ENCODE measurements at regions not wholly inside any gene's neighbourhood (a gene's known extent, or its start where the extent isn't known, plus 50 kb on each side); places are given as distances from the start of the nearest gene placed in this dataset.
A peak's percentile ranks its signal among the peaks of the same experiment; 100 is the strongest.
"Not testable (repeated sequence)": the region's sequence is repeated elsewhere in the genome, so short reads cannot be mapped to it uniquely, and the experiment has no call there.

- TF ChIP-seq JUND (IDR thresholded peaks at IDR 0.05; ENCODE audit: low read depth), result no peak
- DNase-seq (ENCODE audit: low read depth in 1 of 2, low spot score in 1 of 2), result no peak
- in situ Hi-C loops (cut with HindIII; ENCODE audit: low pct_unique_long_range_greater_than_20kb, low sequenced_read_pairs), result no loop called here
Measured at GRCh38 chr3:137296116-137296515, 338.3 kb downstream of the IL20RB start.

GRCh38 chr3:137297770-137298169 lies 340.0 kb downstream of the IL20RB start:
- in situ Hi-C loops (cut with HindIII; ENCODE audit: low pct_unique_long_range_greater_than_20kb, low sequenced_read_pairs), result no loop called here
- TF ChIP-seq JUND (IDR thresholded peaks at IDR 0.05; ENCODE audit: low read depth), result no peak
- no peak for DNase-seq (ENCODE audit: low read depth in 1 of 2, low spot score in 1 of 2)

GRCh38 chr3:137300703-137301102 lies 342.9 kb downstream of the IL20RB start:
- DNase-seq (ENCODE audit: low read depth in 1 of 2, low spot score in 1 of 2), result no peak
- in situ Hi-C loops (cut with HindIII; ENCODE audit: low pct_unique_long_range_greater_than_20kb, low sequenced_read_pairs), result no loop called here
- no peak for TF ChIP-seq JUND (IDR thresholded peaks at IDR 0.05; ENCODE audit: low read depth)

GRCh38 chr3:137304313-137305056 lies 346.7 kb downstream of the IL20RB start:
- peak in 1 of 2 experiments; percentile 13 for DNase-seq (ENCODE audit: low read depth in 1 of 2, low spot score in 1 of 2)
- in situ Hi-C loops (cut with HindIII; ENCODE audit: low pct_unique_long_range_greater_than_20kb, low sequenced_read_pairs), result no loop called here

GRCh38 chr3:137324114-137324513 lies 366.3 kb downstream of the IL20RB start:
- no peak for TF ChIP-seq JUND (IDR thresholded peaks at IDR 0.05; ENCODE audit: low read depth)
- in situ Hi-C loops (cut with HindIII; ENCODE audit: low pct_unique_long_range_greater_than_20kb, low sequenced_read_pairs), result no loop called here
- no peak for DNase-seq (ENCODE audit: low read depth in 1 of 2, low spot score in 1 of 2)

More at GRCh38 chr3:137304313-137305056, 346.7 kb downstream of the IL20RB start:
- no peak for TF ChIP-seq JUND (IDR thresholded peaks at IDR 0.05; ENCODE audit: low read depth)

- no peak for TF ChIP-seq JUND (IDR thresholded peaks at IDR 0.05; ENCODE audit: low read depth)
- DNase-seq (ENCODE audit: low read depth in 1 of 2, low spot score in 1 of 2), result no peak
- in situ Hi-C loops (cut with HindIII; ENCODE audit: low pct_unique_long_range_greater_than_20kb, low sequenced_read_pairs), result no loop called here
Measured at GRCh38 chr3:137325170-137325569, 367.4 kb downstream of the IL20RB start.

GRCh38 chr3:137325934-137326333 lies 368.2 kb downstream of the IL20RB start:
- in situ Hi-C loops (cut with HindIII; ENCODE audit: low pct_unique_long_range_greater_than_20kb, low sequenced_read_pairs), result no loop called here
- DNase-seq (ENCODE audit: low read depth in 1 of 2, low spot score in 1 of 2), result no peak
- TF ChIP-seq JUND (IDR thresholded peaks at IDR 0.05; ENCODE audit: low read depth), result no peak

- no peak for DNase-seq (ENCODE audit: low read depth in 1 of 2, low spot score in 1 of 2)
- in situ Hi-C loops (cut with HindIII; ENCODE audit: low pct_unique_long_range_greater_than_20kb, low sequenced_read_pairs), result no loop called here
- TF ChIP-seq JUND (IDR thresholded peaks at IDR 0.05; ENCODE audit: low read depth), result no peak
Measured at GRCh38 chr3:137329594-137329993, 371.8 kb downstream of the IL20RB start.

GRCh38 chr3:137330246-137330645 lies 372.5 kb downstream of the IL20RB start:
- no peak for TF ChIP-seq JUND (IDR thresholded peaks at IDR 0.05; ENCODE audit: low read depth)
- DNase-seq (ENCODE audit: low read depth in 1 of 2, low spot score in 1 of 2), result no peak
- in situ Hi-C loops (cut with HindIII; ENCODE audit: low pct_unique_long_range_greater_than_20kb, low sequenced_read_pairs), result no loop called here

- TF ChIP-seq JUND (IDR thresholded peaks at IDR 0.05; ENCODE audit: low read depth), result no peak
- in situ Hi-C loops (cut with HindIII; ENCODE audit: low pct_unique_long_range_greater_than_20kb, low sequenced_read_pairs), result no loop called here
- no peak for DNase-seq (ENCODE audit: low read depth in 1 of 2, low spot score in 1 of 2)
Measured at GRCh38 chr3:137332297-137332696, 374.5 kb downstream of the IL20RB start.

- in situ Hi-C loops (cut with HindIII; ENCODE audit: low pct_unique_long_range_greater_than_20kb, low sequenced_read_pairs), result no loop called here
- TF ChIP-seq JUND (IDR thresholded peaks at IDR 0.05; ENCODE audit: low read depth), result no peak
- no peak for DNase-seq (ENCODE audit: low read depth in 1 of 2, low spot score in 1 of 2)
Measured at GRCh38 chr3:137335478-137335877, 377.7 kb downstream of the IL20RB start.

- in situ Hi-C loops (cut with HindIII; ENCODE audit: low pct_unique_long_range_greater_than_20kb, low sequenced_read_pairs), result not testable (repeated sequence)
Measured at GRCh38 chr3:137338400-137338799, 380.6 kb downstream of the IL20RB start.

GRCh38 chr3:137343283-137343682 lies 385.5 kb downstream of the IL20RB start:
- in situ Hi-C loops (cut with HindIII; ENCODE audit: low pct_unique_long_range_greater_than_20kb, low sequenced_read_pairs), result no loop called here
- no peak for TF ChIP-seq JUND (IDR thresholded peaks at IDR 0.05; ENCODE audit: low read depth)
- no peak for DNase-seq (ENCODE audit: low read depth in 1 of 2, low spot score in 1 of 2)

More at GRCh38 chr3:137338400-137338799, 380.6 kb downstream of the IL20RB start:
- not testable (repeated sequence) for DNase-seq (ENCODE audit: low read depth in 1 of 2, low spot score in 1 of 2)

- in situ Hi-C loops (cut with HindIII; ENCODE audit: low pct_unique_long_range_greater_than_20kb, low sequenced_read_pairs), result no loop called here
- no peak for DNase-seq (ENCODE audit: low read depth in 1 of 2, low spot score in 1 of 2)
- no peak for TF ChIP-seq JUND (IDR thresholded peaks at IDR 0.05; ENCODE audit: low read depth)
Measured at GRCh38 chr3:137347132-137347531, 389.3 kb downstream of the IL20RB start.

Data from T47D (cell line).